Osteocyte (in vitro differentiated cells): ENCODE measurements at regions not wholly inside any gene's neighbourhood (a gene's known extent, or its start where the extent isn't known, plus 50 kb on each side); places are given as distances from the start of the nearest gene placed in this dataset.

ENCODE experiments used
- DNase-seq: peaks from one replicate; pipeline ENCODE4 v3.0.0; 2021; ENCODE audit warnings: mixed read lengths; ENCODE audit not compliant: unreplicated experiment; ENCODE audit errors: extremely low spot score
- H3K27ac Mint-ChIP-seq: one replicate; pipeline ENCODE4 v1.8.0; 2021; ENCODE audit warnings: mild to moderate bottlenecking, mixed read lengths; ENCODE audit not compliant: unreplicated experiment
- H3K27me3 Mint-ChIP-seq: one replicate; pipeline ENCODE4 v1.8.0; 2021; ENCODE audit warnings: mixed read lengths; ENCODE audit not compliant: unreplicated experiment
- H3K36me3 Mint-ChIP-seq: one replicate; pipeline ENCODE4 v1.8.0; 2021; ENCODE audit warnings: mixed read lengths; ENCODE audit not compliant: unreplicated experiment
- H3K4me1 Mint-ChIP-seq: one replicate; pipeline ENCODE4 v1.8.0; 2021; ENCODE audit warnings: mixed read lengths; ENCODE audit not compliant: unreplicated experiment
- H3K4me3 Mint-ChIP-seq: one replicate; pipeline ENCODE4 v1.8.0; 2021; ENCODE audit warnings: mild to moderate bottlenecking, moderate library complexity, mixed read lengths; ENCODE audit not compliant: unreplicated experiment
- H3K9me3 Mint-ChIP-seq: one replicate; pipeline ENCODE4 v1.8.0; 2021; ENCODE audit warnings: mixed read lengths; ENCODE audit not compliant: unreplicated experiment
- CTCF ChIP-seq: fragments of 200-600 bp; sonication (generic); IDR thresholded peaks from 2 replicates; pipeline ENCODE4 v1.5.0; 2021; ENCODE audit warnings: antibody characterized with exemption, mild to moderate bottlenecking, moderate library complexity

DNA sequence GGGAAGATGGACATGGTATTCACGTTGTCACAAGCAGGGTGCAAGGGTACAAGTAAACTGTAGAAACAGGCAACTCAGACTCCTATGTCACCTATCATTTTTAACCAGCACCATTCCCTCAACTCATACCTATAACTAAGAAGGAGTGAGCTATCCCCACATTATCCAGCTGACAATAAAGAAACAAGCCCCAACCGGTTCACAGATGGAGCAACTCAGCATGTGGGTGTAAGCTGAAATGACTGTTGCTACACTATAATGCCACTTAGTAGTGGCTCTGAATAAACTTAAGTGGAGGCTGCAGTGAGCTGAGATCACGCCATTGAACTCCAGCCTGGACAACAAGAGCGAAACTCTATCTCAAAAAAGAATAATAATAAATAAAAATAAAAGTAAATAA is 829.5 kb upstream of the MDGA2 start:
- Mint-ChIP-seq H3K36me3 (no peaks in the 10 kb centered on the region), H3K27ac (no peak overlapping the region), H3K27me3 (no peaks in the 10 kb centered on the region), H3K9me3 (no peaks in the 10 kb centered on the region), H3K4me3 (no peak overlapping the region), H3K4me1 (no peaks in the 10 kb centered on the region)
- TF ChIP-seq CTCF = no peak
- no peak for DNase-seq

DNA sequence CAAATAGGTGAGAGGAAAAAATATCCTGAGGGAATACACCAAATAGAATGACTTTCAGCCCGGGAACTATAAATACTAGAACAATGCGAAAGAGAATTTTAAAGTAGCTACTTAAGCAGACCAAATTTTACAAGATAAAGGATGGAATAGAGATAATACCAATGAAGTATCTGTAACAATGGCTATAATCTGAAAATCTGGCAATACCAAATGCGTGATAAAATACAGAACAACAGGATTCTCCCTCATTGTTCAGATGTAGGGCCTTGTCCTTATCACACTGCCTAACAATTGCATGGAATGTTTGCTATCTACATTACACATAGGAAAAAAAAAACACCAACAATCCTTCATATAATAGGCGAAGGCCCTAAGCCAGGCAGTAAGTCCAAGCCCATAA is 815.4 kb upstream of the MDGA2 start:
- H3K27me3 Mint-ChIP-seq = no peaks in the 10 kb centered on the region
- H3K4me3 Mint-ChIP-seq = no peak overlapping the region
- H3K27ac Mint-ChIP-seq = no peak overlapping the region
- no peak for DNase-seq
- H3K9me3 Mint-ChIP-seq = peaks cover 7% of the 10 kb centered on the region
- no peaks in the 10 kb centered on the region for H3K36me3 Mint-ChIP-seq
- TF ChIP-seq CTCF = no peak
- H3K4me1 Mint-ChIP-seq = no peaks in the 10 kb centered on the region

- Mint-ChIP-seq H3K27me3 (no peaks in the 10 kb centered on the region), H3K27ac (no peak overlapping the region), H3K4me1 (no peaks in the 10 kb centered on the region), H3K4me3 (no peak overlapping the region), H3K36me3 (no peaks in the 10 kb centered on the region), H3K9me3 (peaks cover 5% of the 10 kb centered on the region)
- no peak for TF ChIP-seq CTCF
- no peak for DNase-seq
Observed at GRCh38 chr14:48473944-48474343, 798.5 kb upstream of the MDGA2 start.

GRCh38 chr14:48456051-48456450 is 780.6 kb upstream of the MDGA2 start:
- TF ChIP-seq CTCF = no peak
- Mint-ChIP-seq H3K27ac (no peak overlapping the region), H3K36me3 (no peaks in the 10 kb centered on the region), H3K4me1 (no peaks in the 10 kb centered on the region), H3K9me3 (no peaks in the 10 kb centered on the region), H3K4me3 (no peak overlapping the region), H3K27me3 (no peaks in the 10 kb centered on the region)
- DNase-seq = no peak

DNA sequence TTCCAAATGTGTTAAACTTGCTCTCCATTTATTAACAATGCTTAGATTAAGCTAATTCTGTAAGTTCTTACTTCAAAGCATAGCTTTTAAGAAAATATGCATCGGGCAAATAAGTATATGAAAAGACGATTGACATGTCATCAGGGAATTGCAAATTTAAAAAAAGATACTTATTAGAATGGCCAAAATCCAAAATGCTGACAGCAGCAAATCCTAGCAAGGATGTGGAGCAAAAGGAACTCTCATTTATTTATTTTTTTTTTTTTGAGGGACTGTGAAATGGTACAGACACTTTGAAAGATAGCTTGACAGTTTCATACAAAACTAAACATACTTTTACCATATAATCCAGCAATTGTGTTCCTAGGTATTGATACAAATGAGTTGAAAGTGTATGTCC is 779.5 kb upstream of the MDGA2 start:
- no peaks in the 10 kb centered on the region for H3K27me3 Mint-ChIP-seq
- H3K9me3 Mint-ChIP-seq = no peaks in the 10 kb centered on the region
- no peaks in the 10 kb centered on the region for H3K36me3 Mint-ChIP-seq
- no peak for TF ChIP-seq CTCF
- no peaks in the 10 kb centered on the region for H3K4me1 Mint-ChIP-seq
- H3K4me3 Mint-ChIP-seq = no peak overlapping the region
- DNase-seq = no peak
- no peak overlapping the region for H3K27ac Mint-ChIP-seq
